Fibroblast of the conjunctiva (primary cell): ENCODE measurements at regions not wholly inside any gene's neighbourhood (a gene's known extent, or its start where the extent isn't known, plus 50 kb on each side); places are given as distances from the start of the nearest gene placed in this dataset.

ENCODE experiments used
- DNase-seq: peaks from one replicate; pipeline ENCODE4 v3.0.0-alpha.2; 2010; ENCODE audit warnings: low read depth

DNA sequence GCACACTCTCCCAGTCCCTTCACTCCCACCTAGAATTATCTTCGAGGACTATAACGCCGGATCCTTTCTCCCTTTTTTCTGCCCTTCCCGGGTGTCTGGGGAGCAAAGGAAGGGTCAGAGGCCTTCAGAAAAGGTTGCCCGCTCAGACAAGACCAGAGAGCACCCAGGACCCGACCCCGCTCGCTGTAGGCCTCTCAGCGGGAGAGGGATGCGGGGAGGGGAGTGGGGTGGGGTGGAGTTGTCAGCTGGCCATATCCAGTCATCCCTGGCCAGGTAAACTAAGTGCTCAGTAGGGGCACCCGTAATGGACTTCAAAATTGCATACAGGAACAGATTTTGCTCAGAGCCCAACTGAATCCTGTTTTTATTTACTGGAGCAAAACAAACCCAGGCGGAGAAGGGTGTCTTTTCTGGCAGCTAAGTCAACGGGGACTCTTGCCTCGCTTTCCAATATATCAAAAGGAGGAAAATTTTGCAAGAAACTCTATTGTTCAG lies 65.0 kb downstream of the NOL4 start:
- DNase-seq, result no peak

- DNase-seq, result no peak
These were observed 65.6 kb downstream of the NOL4 start for GRCh38 chr18:34158881-34159690.

GRCh38 chr18:34153711-34154110 lies 71.0 kb downstream of the NOL4 start:
- no peak for DNase-seq

GRCh38 chr18:34131006-34131405 lies 93.7 kb downstream of the NOL4 start:
- no peak for DNase-seq

DNA sequence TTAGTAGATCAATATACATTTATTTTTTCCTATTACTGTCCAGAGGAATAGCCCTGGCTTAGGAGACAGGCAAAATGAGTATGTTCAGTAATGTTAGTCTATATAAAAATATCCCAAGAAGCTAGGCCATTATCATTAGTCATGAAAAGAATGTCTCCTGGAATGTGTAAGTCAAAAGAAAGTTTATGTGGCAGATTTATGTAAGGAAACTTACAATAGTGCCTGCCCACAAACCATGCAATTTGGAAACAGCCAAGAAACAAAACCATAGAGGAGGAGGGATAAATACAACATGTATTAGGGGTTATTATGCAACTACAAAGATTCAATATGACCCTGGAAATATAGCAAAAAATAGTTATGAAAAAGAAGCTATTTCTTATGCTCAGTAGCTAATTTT lies 96.3 kb downstream of the NOL4 start:
- no peak for DNase-seq

DNA sequence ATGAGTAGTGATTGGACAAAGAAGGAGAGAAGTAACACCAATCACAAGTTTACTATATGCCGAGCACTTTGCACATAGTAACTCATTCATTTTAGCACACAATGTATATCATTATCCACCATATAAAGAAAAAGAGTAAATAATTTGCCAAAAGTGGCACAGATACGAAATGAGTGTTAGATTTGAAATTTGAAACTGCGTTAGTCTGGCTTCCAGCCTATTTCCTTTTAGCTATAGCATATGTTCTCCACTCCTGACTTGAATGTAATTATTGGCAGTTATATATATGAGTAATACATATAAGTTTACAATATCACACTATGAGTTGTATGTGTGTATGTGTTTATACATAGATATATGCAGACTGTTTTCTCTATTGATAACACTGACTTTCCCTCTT lies 98.6 kb downstream of the NOL4 start:
- DNase-seq, result no peak

GRCh38 chr18:34122724-34123334 lies 101.9 kb downstream of the NOL4 start:
- peak; percentile 5 for DNase-seq

- peak; percentile 6 for DNase-seq
These were observed 103.5 kb downstream of the NOL4 start for GRCh38 chr18:34121200-34121721.

GRCh38 chr18:34120294-34120693 lies 104.4 kb downstream of the NOL4 start:
- DNase-seq, result no peak

GRCh38 chr18:34117319-34117718 lies 107.4 kb downstream of the NOL4 start:
- DNase-seq, result no peak

DNA sequence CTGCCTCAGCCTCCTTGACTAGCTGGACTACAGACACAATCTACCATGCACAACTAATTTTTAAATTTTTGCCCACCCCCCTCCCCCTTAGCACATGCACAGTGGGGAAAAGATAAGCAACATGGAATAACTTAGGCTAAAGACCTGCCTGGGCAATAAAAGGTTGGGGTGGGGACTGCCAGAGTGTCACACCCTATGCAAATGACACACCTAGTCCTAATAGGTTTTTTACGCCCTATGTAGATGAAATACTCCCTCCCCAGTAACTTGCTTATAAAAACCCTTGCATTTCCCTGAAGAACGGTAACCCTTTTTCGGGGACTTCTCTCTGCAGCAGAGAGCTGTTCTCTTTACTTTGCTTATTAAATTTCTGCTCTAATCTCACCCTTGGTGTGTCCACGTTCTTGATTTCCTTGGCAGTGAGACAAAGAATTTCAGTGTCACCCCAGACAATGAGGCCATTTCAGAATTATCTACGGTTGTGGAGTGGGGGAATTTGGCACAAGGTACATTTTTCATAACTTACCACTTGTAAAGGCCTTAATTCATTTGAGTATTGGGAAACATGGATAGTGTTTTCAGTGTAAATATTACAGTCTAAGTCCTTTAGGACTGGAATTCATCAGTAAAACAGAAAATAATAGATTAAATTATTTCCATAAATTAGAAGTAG lies 109.2 kb downstream of the NOL4 start:
- DNase-seq, result no peak

DNA sequence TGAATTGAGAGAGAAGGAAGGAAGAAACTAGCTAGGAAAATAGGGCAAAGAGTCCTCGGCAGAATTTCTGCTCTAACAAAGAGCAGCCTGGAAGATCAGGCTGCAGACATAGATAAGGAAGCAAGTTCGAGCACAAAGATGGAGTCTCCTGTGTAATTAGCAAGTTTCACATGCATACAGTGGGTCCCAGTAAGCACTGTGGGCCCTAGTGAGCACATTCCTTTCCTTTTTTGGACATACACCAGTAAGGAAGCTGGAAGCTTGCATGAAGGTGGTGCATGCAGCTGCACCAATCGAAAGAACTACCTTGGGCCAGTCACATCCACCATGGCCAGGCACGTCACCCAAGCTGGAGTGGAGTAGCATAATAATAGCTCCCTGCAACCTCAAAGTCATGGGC lies 109.7 kb downstream of the NOL4 start:
- DNase-seq, result no peak

GRCh38 chr18:34108206-34108605 lies 116.5 kb downstream of the NOL4 start:
- no peak for DNase-seq

GRCh38 chr18:34098109-34098508 lies 126.6 kb downstream of the NOL4 start:
- no peak for DNase-seq

- no peak for DNase-seq
These were observed 127.4 kb downstream of the NOL4 start for GRCh38 chr18:34097312-34097711.

GRCh38 chr18:34094148-34094547 lies 130.6 kb downstream of the NOL4 start:
- no peak for DNase-seq

DNA sequence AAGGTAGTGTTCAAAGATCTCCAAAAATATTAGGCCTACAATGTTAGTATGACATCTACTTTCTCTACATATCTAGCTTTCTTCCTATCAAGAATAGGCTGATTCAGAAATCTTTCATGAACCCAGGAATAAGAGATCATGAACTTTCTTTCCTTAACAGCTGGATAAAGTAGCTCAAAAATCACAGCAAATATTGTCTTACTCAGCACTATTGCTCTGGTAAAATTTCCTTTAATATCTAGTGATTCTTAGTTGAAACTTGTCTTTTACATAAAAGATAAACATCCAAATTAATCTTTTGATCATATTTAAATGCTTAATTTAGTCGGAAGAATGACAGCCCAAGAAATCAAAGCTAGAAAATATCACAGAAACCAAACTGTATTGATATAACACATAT lies 131.9 kb downstream of the NOL4 start:
- no peak for DNase-seq

DNA sequence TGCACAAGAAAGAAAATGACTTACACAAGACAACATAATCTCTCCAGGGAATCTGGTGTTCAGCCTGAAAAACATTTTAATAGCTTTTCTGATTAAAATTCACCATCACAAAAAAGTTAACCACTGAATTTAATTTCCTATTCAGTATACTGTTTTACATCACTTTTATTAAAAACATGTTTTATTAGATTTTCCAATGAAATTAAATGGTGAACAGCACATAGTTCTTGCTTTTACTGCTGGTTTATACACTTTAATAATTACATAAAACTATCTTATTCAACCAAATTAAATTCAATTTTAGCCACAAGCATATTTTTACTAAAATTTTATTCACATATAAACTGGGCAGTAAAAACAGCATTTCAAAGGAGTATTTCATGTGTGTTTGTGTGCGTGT lies 138.3 kb downstream of the NOL4 start:
- no peak for DNase-seq

GRCh38 chr18:34085140-34085739 lies 139.5 kb downstream of the NOL4 start:
- no peak for DNase-seq

- no peak for DNase-seq
These were observed 140.1 kb downstream of the NOL4 start for GRCh38 chr18:34084635-34085034.

DNA sequence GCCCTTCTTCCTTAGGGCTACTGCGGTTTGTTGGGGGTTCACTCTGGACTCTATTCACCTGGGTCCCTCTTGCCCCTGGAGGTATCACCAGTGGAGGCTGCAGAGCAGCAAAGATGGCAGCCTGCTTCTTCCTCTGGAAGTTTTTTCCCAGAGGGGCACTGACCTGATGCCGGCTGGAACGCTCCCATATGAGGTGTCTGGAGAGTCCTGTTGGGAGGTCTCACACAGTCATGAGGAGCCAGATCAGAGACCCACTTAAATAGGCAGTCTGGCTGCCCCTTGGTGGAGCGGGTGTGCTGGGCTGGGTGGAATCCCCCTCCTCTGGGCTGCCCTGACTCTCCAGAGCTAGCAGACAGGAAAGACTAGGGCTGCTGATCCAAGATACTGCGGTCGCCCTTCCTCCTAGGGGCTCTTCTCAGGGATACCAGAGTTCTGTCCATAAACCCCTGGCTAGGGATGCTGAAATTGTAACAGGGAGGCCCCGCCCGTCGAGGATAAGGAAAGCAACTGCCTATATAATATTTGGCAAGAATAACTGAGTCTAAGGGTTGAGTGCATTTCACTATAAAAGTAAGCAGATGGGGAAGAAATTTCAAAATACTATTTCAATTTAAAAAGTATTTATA lies 140.7 kb downstream of the NOL4 start:
- no peak for DNase-seq

DNA sequence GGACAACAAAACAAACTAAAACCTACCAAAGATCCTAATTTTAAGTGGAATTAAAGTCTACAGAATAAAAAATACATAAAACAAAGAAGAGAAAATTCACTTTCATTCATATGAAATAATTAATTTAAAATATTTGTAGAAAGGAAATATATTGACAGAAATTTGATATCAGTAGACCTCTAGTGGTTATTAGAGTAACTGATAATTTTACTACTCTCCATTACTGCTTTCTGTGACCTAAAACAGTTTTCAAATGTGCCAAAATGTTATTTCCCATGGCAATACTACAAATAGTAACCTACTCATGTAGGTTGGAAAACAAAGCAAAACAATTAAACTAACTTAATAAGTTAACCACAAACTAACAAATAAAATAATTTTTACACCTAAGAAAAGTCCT lies 147.1 kb downstream of the NOL4 start:
- no peak for DNase-seq
